Spleen (tissue), 11 donors: ENCODE measurements at regions not wholly inside any gene's neighbourhood (a gene's known extent, or its start where the extent isn't known, plus 50 kb on each side); places are given as distances from the start of the nearest gene placed in this dataset.

Source experiments
- DNase-seq: peaks from one replicate; pipeline ENCODE4 v3.0.0-alpha.2; 2020
- H3K27ac ChIP-seq, 8 donors: fragments of 200-600 bp; sonication (generic) in 7 of 8; 1 replicate in 4 of 8; 2 replicates in 4 of 8; pipeline versions ENCODE4 v1.5.0 to v1.8.0; 2016 to 2021; ENCODE audit warnings: inconsistent platforms in 4 of 8, mild to moderate bottlenecking in 4 of 8, moderate library complexity in 1 of 8
- H3K27me3 ChIP-seq, 7 donors: fragments of 200-600 bp; sonication (generic) in 6 of 7; replicated peaks in 1 of 7; 1 replicate in 4 of 7; 2 replicates in 3 of 7; pipeline versions ENCODE4 v1.5.0 to v1.8.0; 2016 to 2021; ENCODE audit warnings: inconsistent platforms in 3 of 7, mild to moderate bottlenecking in 1 of 7
- H3K36me3 ChIP-seq, 6 donors: fragments of 200-600 bp; sonication (generic) in 5 of 6; 1 replicate in 4 of 6; 2 replicates in 2 of 6; pipeline versions ENCODE4 v1.5.0 to v1.8.0; 2016 to 2021; ENCODE audit warnings: inconsistent platforms in 2 of 6
- H3K4me1 ChIP-seq, 6 donors: fragments of 200-600 bp; sonication (generic) in 5 of 6; 1 replicate in 3 of 6; 2 replicates in 3 of 6; pipeline versions ENCODE4 v1.5.0 to v1.8.0; 2016 to 2021; ENCODE audit warnings: inconsistent platforms in 3 of 6
- H3K4me3 ChIP-seq, 8 donors: fragments of 200-600 bp; sonication (generic) in 7 of 8; 1 replicate in 4 of 8; 2 replicates in 4 of 8; pipeline versions ENCODE4 v1.5.0 to v1.8.0; 2016 to 2021; ENCODE audit warnings: inconsistent platforms in 4 of 8, mild to moderate bottlenecking in 4 of 8, moderate library complexity in 2 of 8
- H3K9me3 ChIP-seq, 8 donors: fragments of 200-600 bp; sonication (generic) in 7 of 8; 1 replicate in 4 of 8; 2 replicates in 4 of 8; pipeline versions ENCODE4 v1.5.0 to v1.8.0; 2016 to 2021; ENCODE audit warnings: inconsistent platforms in 4 of 8
- POLR2A ChIP-seq, 3 donors: fragments of 450-650 bp; IDR thresholded peaks; one replicate each; pipeline ENCODE4 v1.5.1; 2017; ENCODE audit warnings: antibody characterized with exemption in 3 of 3, mild to moderate bottlenecking in 1 of 3
- POLR2AphosphoS5 ChIP-seq, 3 donors: sonication (generic); formaldehyde crosslinking; IDR thresholded peaks; one replicate each; pipeline ENCODE4 v1.5.1; 2017; ENCODE audit warnings: antibody characterized with exemption in 3 of 3
- WGBS, 5 donors: extraction: QIAGEN DNeasy Blood & Tissue Kit in 3 of 5; methylation state at CpG; one replicate each; pipeline versions ENCODE4 v1.1.5 to v1.1.7; 2013 to 2018; 5-methylcytosine and 5-hydroxymethylcytosine counted together
- intact Hi-C: fragments of 100-400 bp; cut with DNase I; formaldehyde crosslinking; loops from one replicate; pipeline ENCODE4 v1.15.0; 2023; ENCODE audit warnings: low total_unique reads
- TF ChIP-seq, protein P1 (sequence below), 11 experiments: fragments of 200-600 bp in 7 of 11; fragments of 450-650 bp in 4 of 11; sonication (generic) in 4 of 11; IDR thresholded peaks in 8 of 11; conservative IDR thresholded peaks in 3 of 11; 1 replicate in 7 of 11; 2 replicates in 4 of 11; pipeline versions ENCODE4 v1.4.0 to v1.8.0; 2016 to 2021; ENCODE audit warnings: antibody characterized with exemption in 11 of 11, inconsistent platforms in 4 of 11, mild to moderate bottlenecking in 1 of 11
- donor health status: healthy with polysubstance abuse.
- donor health status: DM: no; HTN: no; CAD: no; lungs with moderate emphysema.
- donor health status: DM: no; HTN: no; CAD: no.
- donor health status: Bipolar disorder and iron deficiency.
- donor health status: healthy.
- donor health status: DM: no; HTN: no; CAD: no.
- donor health status: DM: yes; HTN: yes; CAD: no.

DNA sequence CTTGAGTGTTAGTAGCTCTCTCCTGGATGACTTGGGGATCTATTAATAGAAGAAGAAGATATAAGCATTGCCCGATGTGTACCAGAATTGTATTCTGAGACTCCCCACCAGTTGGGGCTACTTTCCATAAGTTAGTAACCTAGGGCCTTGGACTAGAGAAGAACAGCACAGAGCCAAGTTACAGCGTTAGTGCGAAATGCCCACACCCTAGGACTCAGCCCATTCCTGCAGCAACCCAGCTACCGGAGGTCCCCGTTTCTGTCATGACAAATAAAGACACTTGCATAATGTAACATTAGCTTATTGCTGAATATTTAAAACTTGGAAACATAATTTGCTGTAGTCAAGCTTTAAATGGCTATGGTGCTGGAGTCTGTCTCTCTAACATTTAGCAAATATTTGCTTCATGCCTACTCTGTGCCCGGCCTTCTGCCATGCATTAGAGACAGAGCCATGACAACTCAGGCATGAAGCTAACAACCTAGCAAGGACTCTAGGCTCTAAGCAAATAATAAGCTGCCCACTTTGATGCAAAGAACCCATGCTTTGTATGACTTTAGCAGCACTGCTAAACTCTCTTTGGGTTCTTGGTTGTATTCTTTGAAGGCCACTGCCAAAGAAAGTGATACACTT, 103.4 kb upstream of the COL21A1 start:
- Histone ChIP-seq H3K9me3 (peaks cover 0 to 11% (median 5%) of the 10 kb centered on the region in 8 donors), H3K36me3 (no peaks in the 10 kb centered on the region), H3K27me3 (no peaks in the 10 kb centered on the region), H3K27ac (no peak overlapping the region), H3K4me1 (no peaks in the 10 kb centered on the region), H3K4me3 (no peak overlapping the region)
- WGBS, 5 donors = 74 to 96% (median 88%) methylated on average over 6 of the region's 6 CpGs
- intact Hi-C loops = no loop called here
- no peak for DNase-seq
- TF ChIP-seq POLR2AphosphoS5 (IDR thresholded peaks at IDR 0.05) = no peak
- TF ChIP-seq, protein P1, sequence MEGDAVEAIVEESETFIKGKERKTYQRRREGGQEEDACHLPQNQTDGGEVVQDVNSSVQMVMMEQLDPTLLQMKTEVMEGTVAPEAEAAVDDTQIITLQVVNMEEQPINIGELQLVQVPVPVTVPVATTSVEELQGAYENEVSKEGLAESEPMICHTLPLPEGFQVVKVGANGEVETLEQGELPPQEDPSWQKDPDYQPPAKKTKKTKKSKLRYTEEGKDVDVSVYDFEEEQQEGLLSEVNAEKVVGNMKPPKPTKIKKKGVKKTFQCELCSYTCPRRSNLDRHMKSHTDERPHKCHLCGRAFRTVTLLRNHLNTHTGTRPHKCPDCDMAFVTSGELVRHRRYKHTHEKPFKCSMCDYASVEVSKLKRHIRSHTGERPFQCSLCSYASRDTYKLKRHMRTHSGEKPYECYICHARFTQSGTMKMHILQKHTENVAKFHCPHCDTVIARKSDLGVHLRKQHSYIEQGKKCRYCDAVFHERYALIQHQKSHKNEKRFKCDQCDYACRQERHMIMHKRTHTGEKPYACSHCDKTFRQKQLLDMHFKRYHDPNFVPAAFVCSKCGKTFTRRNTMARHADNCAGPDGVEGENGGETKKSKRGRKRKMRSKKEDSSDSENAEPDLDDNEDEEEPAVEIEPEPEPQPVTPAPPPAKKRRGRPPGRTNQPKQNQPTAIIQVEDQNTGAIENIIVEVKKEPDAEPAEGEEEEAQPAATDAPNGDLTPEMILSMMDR (IDR thresholded peaks at IDR 0.05 in 8 of 11, conservative IDR thresholded peaks at IDR 0.05 in 3 of 11) = no peak
- TF ChIP-seq POLR2A (IDR thresholded peaks at IDR 0.05) = no peak

DNA sequence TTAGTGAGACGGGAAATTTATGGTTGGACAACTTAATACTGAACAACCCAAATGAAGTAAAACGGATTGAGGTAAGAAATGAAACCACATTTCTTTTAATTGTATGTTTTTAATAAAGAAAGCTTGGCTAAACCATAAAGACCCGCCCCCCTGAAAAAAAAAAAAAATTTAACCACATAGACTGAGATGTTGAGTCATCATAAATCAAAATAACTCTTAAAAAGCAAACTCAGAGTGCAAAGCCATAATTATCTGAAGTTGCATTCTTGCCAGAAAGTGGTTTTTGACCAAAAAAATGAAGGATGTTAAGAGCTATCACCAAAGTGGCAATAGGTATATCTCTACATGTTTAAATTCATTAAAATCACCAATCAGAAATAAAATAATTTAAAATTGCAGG, 101.8 kb upstream of the COL21A1 start:
- no peak for TF ChIP-seq POLR2A (IDR thresholded peaks at IDR 0.05)
- no peak for TF ChIP-seq POLR2AphosphoS5 (IDR thresholded peaks at IDR 0.05)
- DNase-seq = no peak

DNA sequence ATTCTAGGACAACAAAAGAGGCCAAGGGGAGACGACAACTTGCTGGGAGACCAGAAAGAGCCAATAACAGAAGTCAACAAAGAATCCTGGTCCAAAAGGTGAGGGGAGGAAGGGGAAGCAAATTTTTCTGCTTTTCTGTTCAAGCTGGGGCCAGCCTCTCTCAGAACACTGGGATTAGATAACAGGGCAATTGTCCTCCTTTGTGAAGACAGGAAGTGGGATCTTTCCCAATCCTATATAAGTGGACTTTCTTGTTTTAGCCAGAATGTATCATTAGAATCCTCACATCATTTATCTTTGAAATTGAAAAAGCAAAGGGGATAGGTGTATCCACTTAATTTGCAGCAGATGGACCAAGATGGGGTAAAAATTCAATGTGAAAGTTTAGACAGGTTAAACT, 101.2 kb upstream of the COL21A1 start:
- DNase-seq = no peak
- TF ChIP-seq POLR2A (IDR thresholded peaks at IDR 0.05) = no peak
- TF ChIP-seq, protein P1 (IDR thresholded peaks at IDR 0.05 in 8 of 11, conservative IDR thresholded peaks at IDR 0.05 in 3 of 11) = no peak
- no peak for TF ChIP-seq POLR2AphosphoS5 (IDR thresholded peaks at IDR 0.05)
- Histone ChIP-seq H3K27me3 (no peaks in the 10 kb centered on the region), H3K4me3 (no peak overlapping the region), H3K9me3 (peaks cover 0 to 6% (median 0%) of the 10 kb centered on the region in 8 donors), H3K4me1 (no peaks in the 10 kb centered on the region), H3K27ac (no peak overlapping the region), H3K36me3 (no peaks in the 10 kb centered on the region)
- intact Hi-C loops = no loop called here
- WGBS, 5 donors = 74 to 95% (median 89%) methylated on average over 1 of the region's 1 CpG

More for the DNA sequence above, 101.8 kb upstream of the COL21A1 start:
- Histone ChIP-seq H3K9me3 (peaks cover 0 to 11% (median 5%) of the 10 kb centered on the region in 8 donors), H3K27me3 (no peaks in the 10 kb centered on the region), H3K4me3 (no peak overlapping the region), H3K36me3 (no peaks in the 10 kb centered on the region), H3K27ac (no peak overlapping the region), H3K4me1 (no peaks in the 10 kb centered on the region)
- intact Hi-C loops = no loop called here
- whole genome bisulfite sequencing, 5 donors = 18 to 37% (median 25%) methylated on average over 3 of the region's 3 CpGs

DNA sequence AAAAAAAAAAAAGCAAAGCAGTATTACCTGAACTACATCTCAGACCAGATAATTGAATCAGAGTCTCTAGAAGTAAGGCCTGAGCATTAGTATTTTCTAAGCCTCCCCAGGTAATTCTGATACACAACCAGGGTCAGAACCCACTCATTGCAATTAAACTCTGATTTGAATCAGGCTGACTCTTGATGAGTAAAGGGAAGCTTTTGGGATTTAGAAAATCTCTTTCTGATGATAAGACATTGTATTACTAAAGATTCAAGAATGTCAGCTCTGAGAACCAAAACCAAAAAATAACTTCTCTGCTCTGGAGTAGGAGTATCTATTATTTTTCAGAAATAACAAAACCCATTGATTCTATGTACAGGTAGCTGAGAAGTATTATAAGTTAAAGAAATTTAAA, 100.1 kb upstream of the COL21A1 start:
- H3K27me3 ChIP-seq = no peaks in the 10 kb centered on the region
- no peak for TF ChIP-seq POLR2AphosphoS5 (IDR thresholded peaks at IDR 0.05)
- no peak for TF ChIP-seq POLR2A (IDR thresholded peaks at IDR 0.05)
- TF ChIP-seq, protein P1 (IDR thresholded peaks at IDR 0.05 in 8 of 11, conservative IDR thresholded peaks at IDR 0.05 in 3 of 11) = no peak
- H3K36me3 ChIP-seq = no peaks in the 10 kb centered on the region
- H3K9me3 ChIP-seq = no peaks in the 10 kb centered on the region
- H3K4me3 ChIP-seq = no peak overlapping the region
- no peak overlapping the region for H3K27ac ChIP-seq
- no peak for DNase-seq
- H3K4me1 ChIP-seq = no peaks in the 10 kb centered on the region
- intact Hi-C loops = no loop called here
